RWPE2 (cell line): ENCODE measurements at regions not wholly inside any gene's neighbourhood (a gene's known extent, or its start where the extent isn't known, plus 50 kb on each side); places are given as distances from the start of the nearest gene placed in this dataset.

ENCODE experiments used
- ATAC-seq: fragments of 200-7000 bp; cut with Tn5 transposase; 3 replicates; pipeline ENCODE4 v1.9.1; 2021; ENCODE audit warnings: low read depth
- DNase-seq: peaks from one replicate; pipeline ENCODE4 v3.0.0-alpha.2; 2020; ENCODE audit warnings: low spot score
- H3K27ac ChIP-seq: fragments of 450-650 bp; 2 replicates; pipeline ENCODE4 v1.5.1; 2017; ENCODE audit warnings: mild to moderate bottlenecking; ENCODE audit not compliant: poor library complexity, severe bottlenecking
- H3K27me3 ChIP-seq: fragments of 250-450 bp; sonication (Bioruptor Pico); 2 replicates; pipeline ENCODE4 v1.5.1; 2021; ENCODE audit warnings: mild to moderate bottlenecking, moderate library complexity; ENCODE audit not compliant: insufficient read depth, poor library complexity, severe bottlenecking
- H3K36me3 ChIP-seq: fragments of 250-450 bp; sonication (Bioruptor Pico); 2 replicates; pipeline ENCODE4 v1.5.1; 2020; ENCODE audit warnings: low read depth, mild to moderate bottlenecking, moderate library complexity
- H3K4me1 ChIP-seq: fragments of 250-450 bp; sonication (Bioruptor Pico); 2 replicates; pipeline ENCODE4 v1.5.1; 2021; ENCODE audit warnings: mild to moderate bottlenecking, moderate library complexity; ENCODE audit not compliant: insufficient read depth, poor library complexity, severe bottlenecking
- H3K4me3 ChIP-seq: fragments of 250-450 bp; sonication (Bioruptor Pico); 2 replicates; pipeline ENCODE4 v1.5.1; 2021; ENCODE audit warnings: mild to moderate bottlenecking, moderate library complexity; ENCODE audit not compliant: severe bottlenecking
- H3K9me3 ChIP-seq: fragments of 250-450 bp; sonication (Bioruptor Pico); 2 replicates; pipeline ENCODE4 v1.5.1; 2021; ENCODE audit warnings: mild to moderate bottlenecking, moderate library complexity; ENCODE audit not compliant: severe bottlenecking
- CTCF ChIP-seq: fragments of 450-650 bp; IDR thresholded peaks from one replicate; pipeline ENCODE4 v1.5.1; 2017; ENCODE audit warnings: mild to moderate bottlenecking, moderate library complexity; ENCODE audit not compliant: poor library complexity, severe bottlenecking

- DNase-seq = no peak
- no peaks in the 10 kb centered on the region for H3K9me3 ChIP-seq
- no peaks in the 10 kb centered on the region for H3K27me3 ChIP-seq
- ATAC-seq = no peak
- H3K4me1 ChIP-seq = no peaks in the 10 kb centered on the region
- no peaks in the 10 kb centered on the region for H3K36me3 ChIP-seq
- TF ChIP-seq CTCF = no peak
- no peak overlapping the region for H3K4me3 ChIP-seq
- H3K27ac ChIP-seq = no peak overlapping the region
These were observed 2371.8 kb downstream of the PCDH7 start for GRCh38 chr4:33091961-33092360.

- H3K4me3 ChIP-seq = no peak overlapping the region
- no peaks in the 10 kb centered on the region for H3K4me1 ChIP-seq
- H3K27ac ChIP-seq = no peak overlapping the region
- H3K9me3 ChIP-seq = no peaks in the 10 kb centered on the region
- DNase-seq (no peak), ATAC-seq (no peak)
- H3K27me3 ChIP-seq = no peaks in the 10 kb centered on the region
- no peak for TF ChIP-seq CTCF
- no peaks in the 10 kb centered on the region for H3K36me3 ChIP-seq
These were observed 2384.1 kb downstream of the PCDH7 start for GRCh38 chr4:33104273-33104672.

- DNase-seq (no peak), ATAC-seq (no peak; the same call in 2 of the 3 replicates)
- no peak for TF ChIP-seq CTCF
- Histone ChIP-seq H3K4me1 (no peaks in the 10 kb centered on the region), H3K9me3 (no peaks in the 10 kb centered on the region), H3K36me3 (no peaks in the 10 kb centered on the region), H3K27ac (no peak overlapping the region), H3K4me3 (no peak overlapping the region), H3K27me3 (no peaks in the 10 kb centered on the region)
These were observed 2387.6 kb downstream of the PCDH7 start for GRCh38 chr4:33107814-33108213.

GRCh38 chr4:33111117-33111516, 2390.9 kb downstream of the PCDH7 start:
- H3K27ac ChIP-seq = no peak overlapping the region

More at GRCh38 chr4:33111117-33111516, 2390.9 kb downstream of the PCDH7 start:
- no peaks in the 10 kb centered on the region for H3K9me3 ChIP-seq
- ATAC-seq = no peak
- H3K27me3 ChIP-seq = no peaks in the 10 kb centered on the region
- no peak for DNase-seq
- no peaks in the 10 kb centered on the region for H3K36me3 ChIP-seq
- H3K4me3 ChIP-seq = no peak overlapping the region
- TF ChIP-seq CTCF = no peak
- H3K4me1 ChIP-seq = no peaks in the 10 kb centered on the region
